HUES48 (cell line): ENCODE measurements at regions not wholly inside any gene's neighbourhood (a gene's known extent, or its start where the extent isn't known, plus 50 kb on each side); places are given as distances from the start of the nearest gene placed in this dataset.

Experiments used
- H3K27ac ChIP-seq: one replicate; pipeline ENCODE4 v1.7.0; 2013; ENCODE audit warnings: low read depth, low read length, inconsistent platforms
- H3K27me3 ChIP-seq: 2 replicates; pipeline ENCODE4 v1.6.1; 2013; ENCODE audit warnings: mild to moderate bottlenecking, low read length; ENCODE audit not compliant: control insufficient read depth, insufficient read depth
- H3K36me3 ChIP-seq: 2 replicates; pipeline ENCODE4 v1.6.1; 2013; ENCODE audit warnings: low read length; ENCODE audit not compliant: control insufficient read depth, insufficient read depth
- H3K4me1 ChIP-seq: 2 replicates; pipeline ENCODE4 v1.6.1; 2013; ENCODE audit warnings: mild to moderate bottlenecking, low read length; ENCODE audit not compliant: control insufficient read depth, insufficient read depth
- H3K4me3 ChIP-seq: 2 replicates; pipeline ENCODE4 v1.5.1; 2013; ENCODE audit warnings: mild to moderate bottlenecking, low read depth, low read length
- H3K9ac ChIP-seq: 2 replicates; pipeline ENCODE4 v1.6.1; 2013; ENCODE audit warnings: mild to moderate bottlenecking, low read depth, low read length, moderate library complexity
- H3K9me3 ChIP-seq: 2 replicates; pipeline ENCODE4 v1.6.1; 2013; ENCODE audit warnings: low read length; ENCODE audit not compliant: control insufficient read depth, insufficient read depth

- Histone ChIP-seq H3K4me1 (peaks cover 20% of the 10 kb centered on the region), H3K9ac (no peak overlapping the region), H3K9me3 (no peaks in the 10 kb centered on the region), H3K27me3 (peaks cover 69% of the 10 kb centered on the region), H3K36me3 (no peaks in the 10 kb centered on the region), H3K27ac (no peak overlapping the region), H3K4me3 (peak overlapping the region; percentile 70)
These were observed 365.5 kb upstream of the ESRRG start for GRCh38 chr1:217088521-217089284.

GRCh38 chr1:217088011-217088410, 364.8 kb upstream of the ESRRG start:
- Histone ChIP-seq H3K27ac (no peak overlapping the region), H3K9me3 (no peaks in the 10 kb centered on the region), H3K4me3 (peak overlapping the region; percentile 70; the same call in 1 of the 2 replicates), H3K27me3 (peaks cover 69% of the 10 kb centered on the region), H3K9ac (no peak overlapping the region), H3K36me3 (no peaks in the 10 kb centered on the region), H3K4me1 (peaks cover 20% of the 10 kb centered on the region)

- no peak overlapping the region for H3K4me3 ChIP-seq
- no peaks in the 10 kb centered on the region for H3K27me3 ChIP-seq
- no peaks in the 10 kb centered on the region for H3K9me3 ChIP-seq
- no peaks in the 10 kb centered on the region for H3K36me3 ChIP-seq
- H3K27ac ChIP-seq = no peak overlapping the region
- H3K9ac ChIP-seq = no peak overlapping the region
- no peaks in the 10 kb centered on the region for H3K4me1 ChIP-seq
These were observed 356.4 kb upstream of the ESRRG start for GRCh38 chr1:217079584-217079983.

GRCh38 chr1:217078959-217079358, 355.7 kb upstream of the ESRRG start:
- H3K9me3 ChIP-seq = no peaks in the 10 kb centered on the region
- H3K27me3 ChIP-seq = no peaks in the 10 kb centered on the region
- H3K36me3 ChIP-seq = no peaks in the 10 kb centered on the region
- H3K4me3 ChIP-seq = no peak overlapping the region
- no peak overlapping the region for H3K27ac ChIP-seq
- no peaks in the 10 kb centered on the region for H3K4me1 ChIP-seq
- no peak overlapping the region for H3K9ac ChIP-seq

GRCh38 chr1:217078078-217078690, 355.0 kb upstream of the ESRRG start:
- Histone ChIP-seq H3K36me3 (no peaks in the 10 kb centered on the region), H3K27me3 (no peaks in the 10 kb centered on the region), H3K4me1 (no peaks in the 10 kb centered on the region), H3K9me3 (no peaks in the 10 kb centered on the region), H3K27ac (no peak overlapping the region), H3K9ac (no peak overlapping the region), H3K4me3 (no peak overlapping the region)

GRCh38 chr1:217077426-217077825, 354.2 kb upstream of the ESRRG start:
- no peaks in the 10 kb centered on the region for H3K27me3 ChIP-seq
- H3K36me3 ChIP-seq = no peaks in the 10 kb centered on the region
- H3K9ac ChIP-seq = no peak overlapping the region
- no peaks in the 10 kb centered on the region for H3K4me1 ChIP-seq
- no peak overlapping the region for H3K4me3 ChIP-seq
- no peaks in the 10 kb centered on the region for H3K9me3 ChIP-seq
- no peak overlapping the region for H3K27ac ChIP-seq

- no peak overlapping the region for H3K27ac ChIP-seq
- H3K36me3 ChIP-seq = no peaks in the 10 kb centered on the region
- no peaks in the 10 kb centered on the region for H3K27me3 ChIP-seq
- H3K4me3 ChIP-seq = no peak overlapping the region
- H3K9me3 ChIP-seq = no peaks in the 10 kb centered on the region
- H3K9ac ChIP-seq = no peak overlapping the region
- no peaks in the 10 kb centered on the region for H3K4me1 ChIP-seq
These were observed 353.7 kb upstream of the ESRRG start for GRCh38 chr1:217076902-217077301.

- no peak overlapping the region for H3K9ac ChIP-seq
- no peaks in the 10 kb centered on the region for H3K9me3 ChIP-seq
- H3K4me1 ChIP-seq = no peaks in the 10 kb centered on the region
- H3K4me3 ChIP-seq = no peak overlapping the region
- no peaks in the 10 kb centered on the region for H3K27me3 ChIP-seq
- no peaks in the 10 kb centered on the region for H3K36me3 ChIP-seq
- no peak overlapping the region for H3K27ac ChIP-seq
These were observed 349.7 kb upstream of the ESRRG start for GRCh38 chr1:217072926-217073325.

- Histone ChIP-seq H3K27ac (no peak overlapping the region), H3K27me3 (no peaks in the 10 kb centered on the region), H3K36me3 (no peaks in the 10 kb centered on the region), H3K4me3 (no peak overlapping the region), H3K9ac (no peak overlapping the region), H3K4me1 (no peaks in the 10 kb centered on the region), H3K9me3 (no peaks in the 10 kb centered on the region)
These were observed 344.4 kb upstream of the ESRRG start for GRCh38 chr1:217067642-217068041.

- H3K4me1 ChIP-seq = no peaks in the 10 kb centered on the region
- H3K27ac ChIP-seq = no peak overlapping the region
- no peak overlapping the region for H3K4me3 ChIP-seq
- H3K36me3 ChIP-seq = no peaks in the 10 kb centered on the region
- H3K9me3 ChIP-seq = no peaks in the 10 kb centered on the region
- H3K27me3 ChIP-seq = no peaks in the 10 kb centered on the region
- H3K9ac ChIP-seq = no peak overlapping the region
These were observed 343.6 kb upstream of the ESRRG start for GRCh38 chr1:217066794-217067193.

GRCh38 chr1:217063172-217063908, 340.1 kb upstream of the ESRRG start:
- Histone ChIP-seq H3K27me3 (no peaks in the 10 kb centered on the region), H3K4me3 (no peak overlapping the region), H3K9me3 (no peaks in the 10 kb centered on the region), H3K9ac (no peak overlapping the region), H3K27ac (no peak overlapping the region), H3K36me3 (no peaks in the 10 kb centered on the region), H3K4me1 (no peaks in the 10 kb centered on the region)
